GM19467 (cell line): ENCODE measurements at regions not wholly inside any gene's neighbourhood (a gene's known extent, or its start where the extent isn't known, plus 50 kb on each side); places are given as distances from the start of the nearest gene placed in this dataset.
A peak's percentile ranks its signal among the peaks of the same experiment; 100 is the strongest.
"Not testable (repeated sequence)": the region's sequence is repeated elsewhere in the genome, so short reads cannot be mapped to it uniquely, and the experiment has no call there.

ENCODE experiments used
- ATAC-seq: cut with Tn5 transposase; IDR thresholded peaks from one replicate; pipeline ENCODE4 v1.9.1; 2021; ENCODE audit warnings: mild to moderate bottlenecking, moderate library complexity; ENCODE audit not compliant: unreplicated experiment

- ATAC-seq = no peak
Observed at GRCh38 chr2:217604527-217605194, 398.1 kb downstream of the TNS1 start.

- ATAC-seq = no peak
Observed at GRCh38 chr2:217601601-217602000, 401.2 kb downstream of the TNS1 start.

GRCh38 chr2:217599906-217600305 is 402.9 kb downstream of the TNS1 start:
- no peak for ATAC-seq

GRCh38 chr2:217597681-217598080 is 405.1 kb downstream of the TNS1 start:
- ATAC-seq = no peak

DNA sequence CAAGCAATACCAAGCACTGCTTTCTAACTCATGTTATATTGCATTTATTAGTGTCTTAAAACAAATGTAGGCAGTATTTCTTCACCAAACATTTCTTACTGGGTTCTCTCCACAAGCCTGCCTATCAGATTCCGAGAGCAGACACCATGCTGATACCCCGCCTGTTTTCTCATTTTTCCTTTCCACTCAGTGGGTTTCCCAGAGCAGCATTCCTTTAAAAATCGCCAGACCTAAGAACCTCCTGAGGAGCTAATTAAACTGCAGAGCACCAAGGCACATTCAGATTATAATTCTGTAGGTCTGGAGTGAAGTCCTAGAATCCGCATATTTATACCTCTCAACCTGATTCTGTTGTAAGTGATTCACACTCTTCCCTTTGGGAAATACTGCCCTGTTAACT is 405.6 kb downstream of the TNS1 start:
- no peak for ATAC-seq

- ATAC-seq = peak; percentile 70
Observed at GRCh38 chr2:217593732-217594131, 409.1 kb downstream of the TNS1 start.

DNA sequence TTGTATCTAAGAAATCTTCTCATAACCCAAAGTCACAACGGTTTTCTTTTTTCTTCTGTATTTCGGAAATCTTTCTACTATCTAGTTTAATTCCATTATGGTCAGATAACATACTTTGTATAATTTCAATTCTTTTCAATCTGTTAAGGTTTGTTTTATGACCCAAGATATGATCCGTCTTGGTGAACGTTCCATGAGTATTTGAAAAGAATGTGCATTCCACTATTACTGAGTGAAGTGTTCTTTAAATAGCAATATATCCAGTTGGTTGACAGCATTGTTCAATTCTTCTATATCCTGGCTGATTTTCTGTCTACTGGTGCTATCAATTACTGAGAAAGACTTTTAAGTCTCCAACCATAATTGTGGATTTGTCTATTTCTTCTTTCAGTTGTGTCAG is 414.5 kb downstream of the TNS1 start:
- ATAC-seq = no peak

DNA sequence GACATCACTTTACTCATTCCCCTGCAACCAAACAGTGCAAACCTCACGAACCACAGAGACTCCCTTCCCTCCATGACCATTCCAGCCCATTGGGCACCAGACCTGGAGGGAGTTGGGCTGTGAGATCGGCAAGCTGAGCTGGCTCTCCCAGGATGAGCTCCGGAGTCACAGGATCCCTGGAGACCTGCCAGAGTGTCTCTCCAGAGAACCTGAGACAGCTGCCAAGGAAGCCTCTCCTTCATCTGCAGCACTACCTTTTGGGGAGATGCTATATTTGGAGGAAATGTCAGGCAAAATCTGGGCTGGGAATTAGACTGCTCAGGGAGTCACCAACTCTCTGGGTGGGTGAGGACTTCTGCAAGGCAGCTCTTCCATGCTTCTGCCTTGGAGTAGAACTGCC is 417.4 kb downstream of the TNS1 start:
- ATAC-seq = no peak

DNA sequence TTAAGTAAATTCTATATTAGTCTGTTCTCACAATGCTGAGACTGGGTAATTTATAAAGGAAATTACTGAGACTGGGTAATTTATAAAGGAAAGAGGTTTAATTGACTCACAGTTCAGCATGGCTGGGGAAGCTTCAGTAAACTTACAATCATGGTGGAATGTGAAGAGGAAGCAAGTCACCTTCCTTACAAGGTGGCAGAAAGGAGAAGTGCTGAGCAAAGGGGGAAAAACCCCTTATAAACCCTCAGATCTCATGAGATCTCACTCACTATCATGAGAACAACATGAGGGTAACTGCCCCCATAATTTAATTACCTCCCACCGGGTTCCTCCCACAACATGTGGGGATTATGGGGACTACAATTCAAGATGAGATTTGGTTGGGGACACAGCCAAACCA is 422.4 kb downstream of the TNS1 start:
- ATAC-seq = not testable (repeated sequence)

GRCh38 chr2:217573571-217573970 is 429.2 kb downstream of the TNS1 start:
- no peak for ATAC-seq

DNA sequence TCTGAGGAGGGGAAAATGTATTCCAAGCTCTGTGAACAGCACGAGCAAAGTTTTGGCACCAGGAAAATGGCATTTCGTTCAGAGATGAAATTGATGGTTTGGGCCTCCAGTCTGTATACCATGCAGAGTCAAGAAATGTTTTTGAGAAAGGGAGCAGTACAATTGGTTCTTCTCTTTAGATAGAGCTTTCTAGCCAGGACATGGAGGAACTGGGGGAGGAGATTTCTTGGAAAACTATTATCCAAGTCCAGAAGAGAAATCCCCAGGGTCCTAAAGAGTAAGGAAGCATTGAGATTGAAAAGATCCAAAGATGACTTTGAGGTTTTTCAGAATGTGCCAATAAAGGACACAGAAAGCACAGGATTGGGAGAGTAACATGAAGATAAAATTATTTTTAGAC is 432.4 kb downstream of the TNS1 start:
- ATAC-seq = no peak

GRCh38 chr2:217568289-217568971 is 434.4 kb downstream of the TNS1 start:
- no peak for ATAC-seq

- ATAC-seq = no peak
Observed at GRCh38 chr2:217563565-217563964, 439.2 kb downstream of the TNS1 start.

GRCh38 chr2:217562871-217563480 is 439.8 kb downstream of the TNS1 start:
- ATAC-seq = no peak

DNA sequence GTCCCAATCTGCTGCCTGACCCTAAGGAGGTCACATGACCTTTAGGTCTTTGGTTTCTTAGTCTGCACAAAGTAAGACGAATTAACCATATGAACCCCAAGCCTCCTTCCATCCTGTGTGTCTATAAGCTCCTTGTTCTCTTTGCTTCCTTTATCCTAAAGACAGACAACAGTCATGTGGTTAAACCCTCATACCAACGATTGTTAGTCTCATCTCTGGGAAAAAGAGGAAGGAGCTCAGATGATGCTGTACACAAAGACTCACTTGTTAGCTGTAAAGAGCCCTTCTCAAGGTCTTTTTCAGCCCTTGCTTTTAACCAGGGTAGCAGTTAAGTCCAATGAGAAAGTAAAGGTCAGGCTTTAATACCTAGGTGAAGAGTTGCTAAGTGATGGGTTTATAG is 443.7 kb downstream of the TNS1 start:
- ATAC-seq = no peak

DNA sequence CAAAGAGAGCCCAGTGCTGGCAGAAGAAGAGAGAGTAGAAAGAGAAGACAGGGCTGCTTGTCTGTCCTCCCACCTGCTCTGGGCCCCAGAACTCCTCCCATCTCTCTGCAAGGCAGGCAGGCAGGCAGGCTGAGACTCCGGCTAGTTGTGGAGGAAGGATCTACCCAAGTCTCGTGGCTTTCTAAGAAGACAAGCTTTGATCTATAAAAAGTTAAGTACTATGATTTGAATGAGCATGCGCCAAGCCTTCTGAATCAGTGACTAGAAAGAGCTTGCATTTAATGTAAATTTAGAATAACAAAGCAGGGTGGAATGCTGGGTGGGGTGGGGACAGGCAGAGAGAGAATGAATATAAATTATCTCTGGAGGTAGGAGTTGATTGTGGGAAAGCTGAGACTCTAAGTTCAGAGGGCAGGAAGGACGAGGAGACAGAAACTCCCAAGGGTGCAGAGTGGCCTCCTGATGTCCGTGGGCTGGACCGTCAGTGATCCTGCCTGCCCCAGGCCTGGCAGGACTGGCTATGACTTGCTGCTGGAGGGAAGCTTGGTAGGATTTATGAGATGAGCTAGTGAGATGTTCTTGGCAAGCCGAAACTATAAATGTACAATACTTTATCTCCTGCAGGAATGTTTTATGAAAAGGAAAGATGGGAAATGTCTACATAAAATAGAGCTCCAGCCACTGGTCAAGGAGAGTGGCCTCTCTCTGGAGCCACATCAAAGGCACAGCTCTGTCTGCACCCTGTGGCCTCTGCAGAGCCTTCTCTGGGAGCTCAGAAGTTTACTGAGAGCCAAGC is 447.5 kb downstream of the TNS1 start:
- no peak for ATAC-seq

- ATAC-seq = no peak
Observed at GRCh38 chr2:217553679-217554078, 449.1 kb downstream of the TNS1 start.

- no peak for ATAC-seq
Observed at GRCh38 chr2:217553202-217553601, 449.6 kb downstream of the TNS1 start.

- no peak for ATAC-seq
Observed at GRCh38 chr2:217552081-217552480, 450.7 kb downstream of the TNS1 start.

GRCh38 chr2:217551252-217551899 is 451.4 kb downstream of the TNS1 start:
- ATAC-seq = no peak

- ATAC-seq = no peak
Observed at GRCh38 chr2:217539126-217539525, 463.7 kb downstream of the TNS1 start.
